ENCODE measurements at regions not wholly inside any gene's neighbourhood (a gene's known extent, or its start where the extent isn't known, plus 50 kb on each side); places are given as distances from the start of the nearest gene placed in this dataset.

DNA sequence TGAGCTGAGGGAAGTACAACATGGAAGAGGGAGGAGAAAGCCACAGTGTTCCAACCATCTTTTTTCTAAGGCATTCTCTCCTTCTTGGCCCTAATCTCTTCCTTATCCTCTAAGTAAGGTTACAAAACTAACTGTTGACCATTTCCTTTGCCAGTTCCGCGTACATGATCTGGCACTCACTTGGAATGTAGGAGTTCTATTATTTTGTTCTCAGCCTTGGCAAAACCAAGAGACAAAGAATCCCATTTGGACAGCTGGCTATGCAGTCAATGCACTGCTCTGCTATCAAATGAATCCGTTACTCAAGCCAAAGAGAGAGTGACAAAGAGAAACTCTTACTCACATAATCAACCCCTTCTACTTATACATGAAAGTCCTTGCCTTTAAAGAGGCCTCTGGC, 410.3 kb downstream of the DTWD2 start:
- TF ChIP-seq, protein P1, sequence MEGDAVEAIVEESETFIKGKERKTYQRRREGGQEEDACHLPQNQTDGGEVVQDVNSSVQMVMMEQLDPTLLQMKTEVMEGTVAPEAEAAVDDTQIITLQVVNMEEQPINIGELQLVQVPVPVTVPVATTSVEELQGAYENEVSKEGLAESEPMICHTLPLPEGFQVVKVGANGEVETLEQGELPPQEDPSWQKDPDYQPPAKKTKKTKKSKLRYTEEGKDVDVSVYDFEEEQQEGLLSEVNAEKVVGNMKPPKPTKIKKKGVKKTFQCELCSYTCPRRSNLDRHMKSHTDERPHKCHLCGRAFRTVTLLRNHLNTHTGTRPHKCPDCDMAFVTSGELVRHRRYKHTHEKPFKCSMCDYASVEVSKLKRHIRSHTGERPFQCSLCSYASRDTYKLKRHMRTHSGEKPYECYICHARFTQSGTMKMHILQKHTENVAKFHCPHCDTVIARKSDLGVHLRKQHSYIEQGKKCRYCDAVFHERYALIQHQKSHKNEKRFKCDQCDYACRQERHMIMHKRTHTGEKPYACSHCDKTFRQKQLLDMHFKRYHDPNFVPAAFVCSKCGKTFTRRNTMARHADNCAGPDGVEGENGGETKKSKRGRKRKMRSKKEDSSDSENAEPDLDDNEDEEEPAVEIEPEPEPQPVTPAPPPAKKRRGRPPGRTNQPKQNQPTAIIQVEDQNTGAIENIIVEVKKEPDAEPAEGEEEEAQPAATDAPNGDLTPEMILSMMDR (IDR thresholded peaks at IDR 0.05) = no peak
- no peak for TF ChIP-seq POLR2AphosphoS5 (IDR thresholded peaks at IDR 0.05)
